ENCODE measurements at regions not wholly inside any gene's neighbourhood (a gene's known extent, or its start where the extent isn't known, plus 50 kb on each side); places are given as distances from the start of the nearest gene placed in this dataset.

DNA sequence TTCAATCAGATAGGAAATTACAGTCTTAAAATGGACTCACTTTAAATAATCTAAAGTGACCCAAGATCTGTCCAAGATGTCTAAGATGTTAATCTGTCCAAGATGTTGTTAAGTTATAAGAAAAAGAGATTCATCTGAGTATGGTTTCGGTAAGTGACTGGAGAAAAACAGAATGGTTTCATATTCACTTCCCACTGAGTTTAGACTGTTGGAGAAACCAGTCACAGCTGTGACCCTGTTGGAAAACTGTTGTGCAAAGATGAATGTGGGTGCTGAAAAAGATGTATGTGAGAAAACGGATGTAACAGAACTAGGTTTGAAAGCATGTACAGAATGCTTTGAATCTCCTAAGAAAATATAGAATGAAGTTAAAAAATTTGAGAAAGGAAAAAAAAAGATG, 325.9 kb downstream of the COL12A1 start:
- TF ChIP-seq, protein P1, sequence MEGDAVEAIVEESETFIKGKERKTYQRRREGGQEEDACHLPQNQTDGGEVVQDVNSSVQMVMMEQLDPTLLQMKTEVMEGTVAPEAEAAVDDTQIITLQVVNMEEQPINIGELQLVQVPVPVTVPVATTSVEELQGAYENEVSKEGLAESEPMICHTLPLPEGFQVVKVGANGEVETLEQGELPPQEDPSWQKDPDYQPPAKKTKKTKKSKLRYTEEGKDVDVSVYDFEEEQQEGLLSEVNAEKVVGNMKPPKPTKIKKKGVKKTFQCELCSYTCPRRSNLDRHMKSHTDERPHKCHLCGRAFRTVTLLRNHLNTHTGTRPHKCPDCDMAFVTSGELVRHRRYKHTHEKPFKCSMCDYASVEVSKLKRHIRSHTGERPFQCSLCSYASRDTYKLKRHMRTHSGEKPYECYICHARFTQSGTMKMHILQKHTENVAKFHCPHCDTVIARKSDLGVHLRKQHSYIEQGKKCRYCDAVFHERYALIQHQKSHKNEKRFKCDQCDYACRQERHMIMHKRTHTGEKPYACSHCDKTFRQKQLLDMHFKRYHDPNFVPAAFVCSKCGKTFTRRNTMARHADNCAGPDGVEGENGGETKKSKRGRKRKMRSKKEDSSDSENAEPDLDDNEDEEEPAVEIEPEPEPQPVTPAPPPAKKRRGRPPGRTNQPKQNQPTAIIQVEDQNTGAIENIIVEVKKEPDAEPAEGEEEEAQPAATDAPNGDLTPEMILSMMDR (IDR thresholded peaks at IDR 0.05; ENCODE audit: low read depth, low read length, poor library complexity, severe bottlenecking), result no peak
- TF ChIP-seq EZH2phosphoT487 (IDR thresholded peaks at IDR 0.05; ENCODE audit: borderline replicate concordance, low read length), result no peak
